ENCODE measurements at regions not wholly inside any gene's neighbourhood (a gene's known extent, or its start where the extent isn't known, plus 50 kb on each side); places are given as distances from the start of the nearest gene placed in this dataset.
A peak's percentile ranks its signal among the peaks of the same experiment; 100 is the strongest.

DNA sequence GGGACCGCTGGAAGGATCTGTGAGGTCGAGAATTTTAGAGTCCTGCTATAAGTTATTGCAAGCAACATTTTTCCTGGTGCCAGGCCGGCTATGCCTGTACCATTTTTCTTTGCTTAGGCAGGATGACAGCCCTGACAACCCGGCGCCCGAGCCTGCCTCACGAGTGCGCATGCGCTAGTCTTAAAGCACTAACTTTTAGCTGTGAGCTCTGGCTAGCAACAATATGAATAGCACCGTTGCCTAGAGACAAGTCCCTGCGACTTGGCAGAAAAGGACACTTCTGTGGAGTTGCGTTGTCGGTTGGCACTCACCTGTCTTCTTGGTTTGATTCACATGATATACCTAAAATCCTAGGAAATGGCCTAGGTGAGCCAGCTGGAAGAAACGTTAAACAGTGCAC lies 663.4 kb upstream of the TSPY4 start:
- no peak for DNase-seq (ENCODE audit: low spot score)

DNA sequence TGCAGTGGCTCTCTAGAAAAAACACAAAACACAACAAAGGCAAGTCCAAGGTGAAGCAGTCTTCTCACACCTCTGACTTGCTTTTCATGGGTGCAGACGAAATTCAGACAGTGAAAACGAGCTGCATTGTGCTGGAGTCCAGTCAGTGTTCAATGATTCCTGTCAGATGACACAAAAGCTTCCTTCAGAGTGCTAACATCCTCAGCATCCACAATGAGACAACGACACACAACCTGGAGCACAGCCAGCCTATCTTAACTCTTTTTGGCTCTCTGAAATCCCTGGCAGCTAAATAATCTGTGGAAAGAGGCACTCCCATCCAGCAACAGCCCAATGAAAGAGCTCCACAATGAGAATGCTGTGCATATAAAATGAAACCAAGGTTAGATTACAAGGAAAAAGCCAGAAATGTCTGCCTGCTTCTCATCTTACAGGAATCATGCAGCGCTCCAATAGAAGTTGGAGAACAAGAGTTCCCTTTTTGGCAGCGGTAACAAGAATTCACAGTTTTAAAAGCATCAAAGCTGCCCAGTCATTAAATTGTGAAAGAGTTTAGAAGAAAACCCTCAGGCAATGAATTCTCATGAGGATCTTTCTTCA lies 659.8 kb upstream of the TSPY4 start:
- no peak for DNase-seq (ENCODE audit: low spot score)

DNA sequence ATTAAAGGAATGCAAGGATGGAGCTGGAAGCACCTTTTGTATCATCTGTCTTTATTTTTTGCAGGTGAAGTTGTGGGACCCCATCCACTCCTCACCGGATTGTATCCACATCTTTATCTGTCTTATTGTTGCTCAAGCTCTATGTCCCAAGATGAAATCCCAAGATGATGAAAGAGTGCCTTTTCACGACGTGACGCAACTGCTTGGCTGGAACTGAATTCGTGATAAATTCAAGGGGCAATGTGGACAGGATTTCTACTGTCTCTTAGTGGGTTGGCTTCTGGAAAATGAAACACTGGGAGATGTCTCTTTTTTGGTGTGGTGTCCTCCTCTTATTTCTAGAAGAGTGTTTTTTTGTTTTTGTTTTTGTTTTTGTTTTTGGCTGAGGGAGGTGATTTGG lies 650.1 kb upstream of the TSPY4 start:
- no peak for DNase-seq (ENCODE audit: low spot score)

DNA sequence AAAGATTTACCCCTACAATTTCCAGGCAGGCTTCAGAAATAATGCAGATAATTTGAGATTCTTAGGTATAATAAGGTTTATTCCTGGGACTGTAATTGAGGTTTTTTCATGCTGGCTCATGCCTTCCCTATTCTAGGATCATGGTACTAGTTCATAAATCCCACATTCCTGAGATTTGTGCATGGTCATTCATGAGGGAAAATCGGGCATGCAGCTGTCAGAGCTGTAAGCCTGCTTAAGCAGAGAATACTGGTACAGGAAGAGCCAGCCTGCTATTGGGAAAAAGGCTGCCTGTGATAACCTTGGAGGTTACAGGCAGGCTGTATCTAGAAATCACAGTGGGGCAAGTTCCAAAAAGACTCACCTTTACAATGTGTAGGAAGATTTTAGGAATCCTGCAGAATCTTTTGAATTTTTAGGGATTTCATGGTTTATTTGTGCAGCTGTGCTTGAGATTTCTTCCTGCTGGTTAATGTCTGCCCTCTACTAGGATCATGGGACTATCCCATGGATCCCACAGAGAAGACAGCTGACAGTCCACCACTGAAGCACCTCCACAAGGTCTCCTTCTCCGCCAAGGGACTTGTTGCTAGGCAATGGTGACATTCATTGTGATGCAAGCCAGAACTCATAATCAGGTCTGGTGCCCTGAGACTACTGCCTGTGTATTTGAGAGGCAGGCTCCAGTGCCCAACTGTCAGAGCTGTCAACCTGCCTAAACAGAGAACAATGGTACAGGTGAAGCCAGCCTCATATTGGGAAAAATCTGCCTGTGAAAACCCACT lies 646.2 kb upstream of the TSPY4 start:
- no peak for DNase-seq (ENCODE audit: low spot score)

DNA sequence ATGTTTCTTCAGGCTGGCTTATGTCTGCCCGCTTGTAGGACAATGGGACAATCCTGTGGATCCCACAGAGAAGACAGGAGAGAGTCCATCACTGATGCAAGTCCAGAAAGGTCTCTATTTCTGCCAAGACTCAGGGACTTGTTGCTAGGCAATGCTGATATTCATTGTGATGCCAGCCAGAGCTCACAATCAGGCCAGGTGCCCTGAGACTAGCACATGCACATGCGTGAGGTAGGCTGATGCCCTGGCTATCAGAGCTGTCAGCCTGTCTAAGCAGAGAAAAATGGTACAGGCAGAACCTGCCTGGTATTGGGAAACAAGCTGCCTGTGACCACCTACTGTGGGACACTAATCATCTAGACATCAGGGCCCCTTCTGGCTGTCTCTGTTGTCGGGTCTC lies 638.7 kb upstream of the TSPY4 start:
- no peak for DNase-seq (ENCODE audit: low spot score)

DNA sequence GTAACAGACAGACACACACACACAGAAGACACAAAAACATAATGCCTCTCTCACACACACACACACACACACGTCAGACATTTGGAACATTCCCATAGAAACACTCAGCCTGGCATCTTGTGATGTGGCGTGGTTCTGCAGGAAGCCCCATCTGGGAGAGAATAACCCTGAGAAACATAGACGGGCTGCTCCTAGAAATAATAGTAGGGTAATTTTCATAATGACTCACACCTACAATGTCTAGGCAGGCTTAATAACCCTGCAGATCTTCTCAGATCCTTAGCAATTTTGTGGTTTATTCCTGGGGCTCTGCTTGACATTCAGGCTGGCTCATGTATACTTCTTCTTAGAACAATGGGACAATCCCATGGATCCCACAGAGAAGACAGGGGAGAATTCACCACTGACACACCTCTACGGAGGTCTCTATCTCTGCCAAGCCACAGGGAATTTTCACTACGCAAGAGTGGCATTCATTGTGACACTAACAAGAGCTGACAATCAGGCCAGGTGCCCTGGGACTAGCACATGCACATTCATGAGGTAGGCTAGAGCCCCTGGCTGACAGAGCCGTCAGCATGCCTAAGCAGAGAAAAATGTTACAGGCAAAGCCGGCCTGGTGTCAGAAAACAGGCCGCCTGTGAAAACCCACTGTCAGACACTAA lies 631.5 kb upstream of the TSPY4 start:
- DNase-seq (ENCODE audit: low spot score) = no peak

DNA sequence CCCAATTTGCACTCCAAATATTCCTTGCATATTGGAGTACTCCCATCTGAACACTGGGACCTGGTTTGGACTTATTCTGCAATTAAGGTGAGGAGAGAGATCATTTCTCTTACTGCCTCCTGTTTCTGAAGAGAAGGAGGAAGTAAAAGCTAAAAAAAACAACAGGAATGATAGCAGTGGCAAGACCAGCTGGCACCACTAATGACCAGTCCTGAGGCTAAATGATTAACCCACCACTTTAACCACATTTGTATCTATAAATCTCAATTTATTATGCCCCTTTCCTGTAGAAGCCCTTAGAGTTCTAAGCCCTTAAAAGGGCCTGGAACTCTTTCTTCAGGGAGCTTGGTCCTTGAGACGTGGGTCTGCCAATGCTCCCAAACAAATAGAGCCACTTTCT lies 625.0 kb upstream of the TSPY4 start:
- no peak for DNase-seq (ENCODE audit: low spot score)

DNA sequence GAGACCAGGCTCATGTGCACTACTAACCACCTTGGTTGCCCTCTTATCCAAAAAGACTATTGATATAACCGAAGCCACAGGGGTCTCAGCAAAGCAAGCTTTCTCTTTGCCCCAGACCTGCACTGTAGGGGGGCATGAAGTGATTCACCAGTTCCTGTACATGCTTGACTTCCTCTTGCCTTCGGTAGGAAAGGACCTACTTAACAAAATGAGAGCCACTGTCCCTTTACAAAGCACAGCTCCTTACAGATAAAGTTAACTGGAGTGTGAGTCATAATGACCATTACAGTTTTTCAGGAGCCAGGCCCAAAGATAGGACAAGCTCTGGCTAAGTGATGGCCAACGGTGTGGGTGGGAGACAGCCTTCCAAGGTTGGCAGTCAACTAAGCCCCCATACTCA lies 622.0 kb upstream of the TSPY4 start:
- no peak for DNase-seq (ENCODE audit: low spot score)

DNA sequence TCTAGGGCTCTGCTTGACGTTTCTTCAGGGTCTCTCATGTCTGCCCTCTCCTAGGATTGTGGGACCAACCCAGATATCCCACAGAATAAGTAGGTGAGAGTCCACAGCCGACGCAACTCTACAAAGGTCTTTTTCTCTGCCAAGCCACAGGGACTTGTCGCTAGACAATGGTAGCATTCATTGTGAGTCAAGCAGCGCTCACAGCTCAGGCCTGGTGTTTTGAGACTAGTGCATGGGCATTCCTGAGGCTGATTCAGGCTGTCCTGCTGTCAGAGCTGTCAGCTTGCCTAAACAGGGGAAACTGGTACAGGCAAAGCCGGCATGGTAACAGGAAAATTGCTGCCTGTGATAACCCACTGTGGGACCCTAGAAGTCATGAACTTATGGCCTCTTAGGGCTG lies 610.6 kb upstream of the TSPY4 start:
- DNase-seq (ENCODE audit: low spot score) = no peak

DNA sequence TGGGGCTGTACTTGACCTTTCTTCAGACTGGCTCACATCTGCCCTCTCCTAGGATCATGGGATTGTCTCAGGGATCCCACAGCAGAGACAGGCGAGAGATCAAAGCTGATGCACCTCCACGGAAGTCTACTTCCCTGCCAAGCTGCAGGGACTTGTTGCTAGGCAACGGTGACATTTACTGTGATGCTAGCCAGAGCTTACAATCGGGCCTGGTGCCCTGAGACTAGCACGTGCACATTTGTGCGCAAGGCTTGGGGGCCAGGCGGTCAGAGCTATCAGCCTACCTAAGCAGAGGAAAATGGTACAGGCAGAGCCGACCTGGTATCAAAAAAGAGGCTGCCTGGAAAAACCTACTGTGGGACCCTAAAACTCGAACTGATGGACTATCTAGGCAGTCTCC lies 607.3 kb upstream of the TSPY4 start:
- no peak for DNase-seq (ENCODE audit: low spot score)

DNA sequence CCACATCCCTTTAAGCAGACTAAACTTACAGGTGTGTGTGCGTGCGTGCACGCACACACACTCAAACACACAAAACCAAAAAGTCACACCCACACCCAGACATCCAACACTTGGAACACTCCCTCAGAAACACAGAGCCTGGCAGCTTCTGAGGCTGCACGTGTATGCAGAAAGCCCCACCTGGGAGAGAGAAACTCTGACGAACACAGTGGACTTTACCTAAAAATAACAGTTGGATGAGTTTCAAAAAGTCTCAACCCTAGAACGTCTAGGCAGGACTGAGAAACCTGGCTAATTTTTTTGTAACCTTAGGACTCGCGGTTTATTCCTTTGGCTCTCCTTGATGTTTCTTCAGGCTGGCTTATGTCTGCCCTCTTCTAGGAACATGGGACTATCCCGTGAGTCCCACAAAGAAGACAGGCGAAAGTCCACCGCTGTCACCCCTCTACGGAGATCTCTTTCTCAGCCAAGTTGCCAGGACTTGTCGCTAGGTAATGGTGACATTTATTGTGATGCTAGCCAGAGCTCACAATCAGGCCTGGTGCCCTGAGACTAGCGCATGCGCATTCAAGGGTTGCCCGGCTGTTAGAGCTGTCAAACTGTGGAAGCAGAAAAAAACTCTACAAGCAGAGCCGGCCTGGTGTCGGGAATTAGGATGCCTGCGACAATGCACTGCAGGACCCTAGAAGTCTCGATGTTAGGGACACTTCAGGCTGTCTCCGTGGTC lies 595.8 kb upstream of the TSPY4 start:
- DNase-seq (ENCODE audit: low spot score) = no peak

DNA sequence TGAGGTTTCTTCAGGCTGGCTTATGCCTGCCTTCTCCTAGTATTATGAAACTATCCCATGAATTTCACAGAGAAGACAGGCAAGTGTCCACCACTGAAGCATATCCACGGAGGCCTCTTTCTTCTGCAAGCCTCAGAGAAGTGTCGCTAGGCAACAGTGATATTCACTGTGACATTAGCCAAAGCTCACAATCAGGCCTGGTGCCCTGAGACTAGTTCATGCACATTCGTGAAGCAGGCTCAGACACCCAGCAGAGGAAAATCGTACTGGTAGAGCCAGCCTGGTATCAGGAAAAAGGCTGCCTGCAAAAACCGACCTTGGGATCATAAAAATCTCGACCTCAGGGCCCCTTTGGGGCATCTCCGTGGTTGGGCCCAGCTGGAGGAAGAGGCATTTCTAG lies 573.1 kb upstream of the TSPY4 start:
- no peak for DNase-seq (ENCODE audit: low spot score)

DNA sequence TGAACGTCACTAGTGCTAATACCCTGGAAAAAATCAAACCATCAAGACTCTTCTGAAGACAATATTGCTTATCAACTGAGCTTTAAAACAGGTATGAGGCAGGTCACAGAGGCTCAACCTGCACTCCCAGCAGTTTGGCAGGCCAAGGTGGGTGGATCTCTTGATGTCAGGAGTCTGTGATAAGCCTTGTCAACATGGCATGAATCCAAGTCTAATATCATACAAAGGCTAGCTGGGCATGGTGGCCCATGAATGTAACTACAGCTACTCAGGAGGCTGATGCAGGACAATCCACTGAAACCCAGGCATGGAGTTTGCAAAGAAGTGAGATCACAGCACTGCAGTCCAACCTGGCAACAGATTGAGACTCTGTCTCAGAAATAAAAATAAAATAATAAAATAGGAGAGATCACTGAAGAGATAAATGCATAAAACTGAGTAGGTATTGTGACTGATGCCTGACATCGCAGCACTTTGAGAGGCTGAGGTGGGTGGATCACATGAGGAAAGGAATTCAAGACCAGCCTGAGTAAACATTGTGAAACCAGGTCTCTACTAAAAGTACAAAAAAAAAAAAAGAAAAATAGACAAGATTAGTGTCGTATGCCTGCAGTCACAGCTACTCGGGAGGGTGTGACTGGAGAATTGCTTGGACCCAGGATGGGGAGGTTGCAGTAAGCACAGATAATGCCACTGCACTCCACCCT lies 555.9 kb upstream of the TSPY4 start:
- DNase-seq (ENCODE audit: low spot score) = no peak

DNA sequence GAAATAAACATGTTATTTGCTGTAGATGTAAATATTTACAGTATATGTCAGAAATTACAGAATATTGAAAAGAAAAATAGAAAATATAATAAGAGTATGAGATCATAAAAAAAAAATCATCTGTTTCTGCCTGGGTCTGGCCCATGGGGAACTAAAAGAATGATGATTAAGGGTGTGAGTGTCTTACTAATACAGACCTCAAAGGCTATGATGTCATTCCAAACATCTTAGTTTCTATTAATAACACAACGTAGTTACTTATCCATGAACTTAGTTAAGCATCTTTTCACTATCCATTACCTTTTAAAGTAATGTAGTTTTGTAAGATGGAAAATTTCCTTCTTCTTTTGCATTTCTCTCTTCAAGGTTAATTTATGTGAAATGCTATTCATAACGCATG lies 542.7 kb upstream of the TSPY4 start:
- DNase-seq (ENCODE audit: low spot score) = no peak

DNA sequence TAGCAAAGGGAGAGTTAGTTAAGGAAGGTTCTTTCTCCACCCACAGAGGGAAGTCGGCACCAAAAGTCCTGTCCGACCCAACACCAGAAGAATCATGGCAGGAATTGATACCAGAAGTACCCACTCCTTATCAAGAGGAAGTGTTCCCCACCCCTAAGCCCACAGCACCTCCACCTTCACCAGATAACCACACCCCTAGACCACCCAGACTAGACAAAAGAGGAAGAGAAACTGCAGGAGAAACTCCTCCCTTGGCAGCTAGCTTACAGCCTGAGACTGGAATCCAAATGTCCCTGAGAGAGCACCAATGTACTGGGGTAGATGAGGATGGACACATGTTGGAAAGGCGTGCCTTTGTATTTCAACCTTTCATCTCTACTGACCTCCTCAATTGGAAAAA lies 532.9 kb upstream of the TSPY4 start:
- DNase-seq (ENCODE audit: low spot score) = peak; percentile 1

DNA sequence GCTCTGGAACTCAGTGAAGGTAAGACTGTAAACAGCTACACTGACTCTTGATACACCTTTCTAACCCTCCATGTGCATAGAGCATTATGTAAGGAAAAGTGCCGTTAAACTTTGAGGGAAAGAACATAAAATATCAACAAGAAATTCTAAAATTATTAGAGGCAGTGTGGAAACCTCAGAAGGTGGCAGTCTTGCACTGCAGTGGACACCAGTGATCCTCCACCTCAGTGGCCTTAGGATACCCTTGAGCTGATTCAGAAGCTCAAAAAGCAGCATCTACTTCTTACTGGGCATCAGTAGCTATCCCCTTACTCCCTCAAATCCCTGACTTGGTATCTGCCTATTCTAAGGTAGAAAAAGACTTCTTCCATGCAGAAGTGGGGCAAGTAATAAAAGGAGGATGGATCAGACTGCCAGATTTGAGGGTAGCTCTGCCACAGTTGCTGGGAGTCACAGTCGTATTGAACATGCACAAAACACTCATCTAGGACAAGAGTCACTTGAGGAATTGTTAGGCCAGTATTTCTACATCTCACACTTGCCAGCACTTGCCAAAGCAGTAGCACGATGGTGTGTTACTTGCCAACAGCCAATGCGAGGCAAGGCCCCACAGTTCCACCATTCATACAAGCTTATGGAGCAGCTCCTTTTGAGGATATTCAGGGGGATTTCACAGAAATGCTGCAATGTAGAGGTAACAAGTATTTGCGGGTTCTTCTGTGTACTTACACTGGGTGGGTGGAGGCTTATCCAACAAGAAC lies 529.4 kb upstream of the TSPY4 start:
- no peak for DNase-seq (ENCODE audit: low spot score)

DNA sequence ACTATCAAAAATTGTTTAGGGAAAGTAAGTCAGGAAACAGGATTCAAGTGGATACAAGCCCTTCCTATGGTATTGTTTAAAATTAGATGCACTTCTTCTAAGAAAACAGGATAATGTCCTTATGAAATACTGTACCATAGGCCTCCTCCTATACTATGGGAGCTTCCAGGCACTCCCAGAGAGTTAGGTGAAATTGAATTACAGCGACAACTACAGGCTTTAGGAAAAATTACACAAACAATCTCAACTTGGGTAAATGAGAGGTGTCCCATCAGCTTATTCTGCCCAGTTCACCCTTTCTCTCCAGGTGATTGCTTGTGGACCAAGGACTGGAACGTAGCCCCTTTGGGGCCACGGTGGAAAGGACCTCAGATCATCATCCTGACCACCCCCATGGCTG lies 528.7 kb upstream of the TSPY4 start:
- DNase-seq (ENCODE audit: low spot score) = no peak

DNA sequence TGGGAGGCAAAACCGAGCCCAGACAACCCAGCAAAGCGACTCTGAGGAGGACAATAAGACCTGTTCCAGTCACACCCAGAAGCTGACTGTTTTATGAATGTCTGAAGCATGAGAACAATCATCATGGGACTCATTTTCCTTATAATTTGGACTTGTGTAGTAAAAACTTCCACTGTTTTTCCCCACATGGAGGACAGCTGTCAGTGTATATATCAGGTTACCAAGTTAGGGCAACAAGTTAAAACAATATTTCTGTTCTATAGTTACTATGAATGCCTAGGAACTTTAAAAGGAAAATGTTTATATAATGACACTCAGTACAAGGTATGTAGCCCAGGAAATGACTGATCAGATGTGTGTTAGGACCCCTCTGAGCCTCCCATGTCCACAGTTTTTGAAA lies 528.2 kb upstream of the TSPY4 start:
- no peak for DNase-seq (ENCODE audit: low spot score)

DNA sequence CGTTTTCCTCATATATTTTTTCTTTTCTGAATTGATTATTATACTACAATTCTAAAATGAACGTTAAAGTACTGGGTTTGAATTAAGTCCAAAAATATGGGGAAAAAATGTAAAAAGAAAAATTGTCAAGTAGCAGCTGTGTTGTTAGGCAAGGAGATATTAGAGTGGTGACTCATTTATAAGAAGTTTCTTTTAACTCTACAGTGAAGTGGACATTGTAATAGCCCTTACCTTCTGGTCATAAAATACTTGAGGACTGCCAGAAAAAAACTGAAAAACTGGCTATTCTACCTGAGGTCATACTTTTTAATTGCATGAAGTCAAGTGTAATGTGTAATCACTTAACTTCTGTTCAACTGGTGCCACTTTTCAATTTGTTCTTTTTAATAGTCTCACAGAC lies 523.1 kb upstream of the TSPY4 start:
- DNase-seq (ENCODE audit: low spot score) = no peak

DNA sequence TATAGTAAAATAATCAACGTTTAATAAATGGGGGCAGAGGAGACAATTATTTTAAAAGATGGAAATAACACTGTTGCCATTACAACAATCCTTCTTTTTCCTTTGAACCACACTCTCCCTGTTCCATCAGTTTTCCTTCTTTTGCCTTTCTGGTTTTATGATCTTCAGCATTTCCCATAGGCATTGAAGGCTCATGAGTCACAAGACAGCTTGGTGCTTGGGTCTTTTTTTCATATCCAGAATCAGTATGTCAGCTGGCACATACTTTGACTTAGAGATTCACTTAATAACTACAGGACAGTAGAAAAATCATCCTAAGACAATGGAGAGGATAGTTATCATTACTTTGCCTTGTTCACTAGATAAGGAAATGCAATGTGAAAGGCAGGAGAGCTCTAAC lies 521.6 kb upstream of the TSPY4 start:
- DNase-seq (ENCODE audit: low spot score) = no peak

DNA sequence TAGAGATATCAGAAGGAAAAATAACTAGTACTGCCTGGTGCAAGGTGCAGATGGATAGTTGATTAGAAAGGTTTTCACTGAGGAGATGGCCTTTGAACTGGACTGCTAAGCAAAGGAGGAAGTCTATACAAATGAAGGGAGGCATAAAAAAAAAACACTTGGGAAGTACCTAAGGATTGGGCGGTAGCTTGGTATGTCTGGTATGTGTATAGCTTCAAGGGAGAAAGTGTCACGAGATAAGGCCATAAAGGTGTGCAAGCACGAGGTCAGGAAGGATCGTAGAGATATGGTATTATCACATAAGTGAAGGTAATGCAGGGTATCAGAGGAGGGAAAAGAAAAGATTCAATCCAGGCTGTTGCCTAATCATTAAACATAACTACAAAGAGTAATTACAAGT lies 517.2 kb upstream of the TSPY4 start:
- DNase-seq (ENCODE audit: low spot score) = no peak

DNA sequence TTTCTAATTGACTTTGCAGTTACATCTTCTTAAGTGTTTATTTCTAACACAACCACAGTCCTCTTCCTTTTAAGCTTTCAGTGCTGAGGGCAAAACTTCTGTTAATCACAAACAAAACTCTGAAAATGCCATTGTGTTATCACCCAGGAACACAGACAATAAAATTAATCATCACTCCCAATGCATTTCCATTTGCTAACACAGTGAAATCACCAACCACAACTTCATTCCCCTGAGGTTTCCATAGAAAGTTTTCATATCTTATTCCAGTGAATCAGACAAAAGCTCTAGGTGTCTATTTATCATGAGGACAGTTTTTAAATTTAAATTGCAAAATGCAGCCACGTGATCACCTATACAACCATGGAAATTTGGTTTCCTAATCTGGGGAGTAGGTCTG lies 516.2 kb upstream of the TSPY4 start:
- no peak for DNase-seq (ENCODE audit: low spot score)
